Stomach (tissue), 8 donors: ENCODE measurements at regions not wholly inside any gene's neighbourhood (a gene's known extent, or its start where the extent isn't known, plus 50 kb on each side); places are given as distances from the start of the nearest gene placed in this dataset.

Experiments
- DNase-seq, 2 donors: peaks; one replicate each; pipeline versions ENCODE4 v3.0.0 to v3.0.0-alpha.2; 2013 to 2019
- H3K27ac ChIP-seq, 5 donors: fragments of 200-600 bp in 4 of 5; sonication (generic) in 4 of 5; one replicate each; pipeline ENCODE4 v1.5.1; 2013 to 2019; ENCODE audit warnings: mild to moderate bottlenecking in 1 of 5, moderate library complexity in 1 of 5
- H3K27me3 ChIP-seq, 3 donors: fragments of 200-600 bp; sonication (generic); one replicate each; pipeline ENCODE4 v1.5.1; 2017 to 2019; ENCODE audit warnings: mixed run types in 1 of 3
- H3K36me3 ChIP-seq, 4 donors: fragments of 200-600 bp; sonication (generic); 1 replicate in 3 of 4; 2 replicates in 1 of 4; pipeline ENCODE4 v1.5.1; 2016 to 2019
- H3K4me1 ChIP-seq, 4 donors: fragments of 200-600 bp; sonication (generic); one replicate each; pipeline ENCODE4 v1.5.1; 2016 to 2019
- H3K4me3 ChIP-seq, 4 donors: fragments of 200-600 bp; sonication (generic) in 3 of 4; one replicate each; pipeline ENCODE4 v1.5.1; 2016 to 2019; ENCODE audit warnings: mild to moderate bottlenecking in 1 of 4
- H3K9me3 ChIP-seq, 4 donors: fragments of 200-600 bp; sonication (generic); one replicate each; pipeline ENCODE4 v1.5.1; 2016 to 2019
- EP300 ChIP-seq: sonication (generic); formaldehyde crosslinking; IDR thresholded peaks from one replicate; pipeline ENCODE4 v1.6.1; 2017; ENCODE audit warnings: antibody characterized with exemption
- POLR2A ChIP-seq, 4 donors: fragments of 450-650 bp; IDR thresholded peaks; one replicate each; pipeline ENCODE4 v1.6.1; 2016; ENCODE audit warnings: antibody characterized with exemption in 4 of 4, control low read depth in 2 of 4, mild to moderate bottlenecking in 1 of 4, moderate library complexity in 1 of 4
- POLR2AphosphoS5 ChIP-seq, 3 donors: sonication (generic); formaldehyde crosslinking; IDR thresholded peaks; one replicate each; pipeline ENCODE4 v1.6.1; 2016; ENCODE audit warnings: antibody characterized with exemption in 3 of 3
- WGBS, 5 donors: extraction: QIAGEN DNeasy Blood & Tissue Kit in 3 of 5; methylation state at CpG; one replicate each; pipeline versions ENCODE4 v1.1.5 to v1.1.7; 2013 to 2018; 5-methylcytosine and 5-hydroxymethylcytosine counted together
- intact Hi-C: fragments of 100-400 bp; cut with DNase I; formaldehyde crosslinking; loops from one replicate; pipeline ENCODE4 v1.15.1; 2023; ENCODE audit warnings: low total_unique reads
- TF ChIP-seq, protein P1 (sequence below), 7 experiments: fragments of 450-650 bp in 4 of 7; fragments of 200-600 bp in 3 of 7; sonication (generic) in 3 of 7; IDR thresholded peaks; one replicate each; pipeline ENCODE4 v1.5.1; 2016 to 2019; ENCODE audit warnings: antibody characterized with exemption in 7 of 7, control low read depth in 2 of 7, mild to moderate bottlenecking in 1 of 7
- donor health status: healthy with polysubstance abuse.
- donor health status: Bipolar disorder and iron deficiency.
- donor health status: healthy.

DNA sequence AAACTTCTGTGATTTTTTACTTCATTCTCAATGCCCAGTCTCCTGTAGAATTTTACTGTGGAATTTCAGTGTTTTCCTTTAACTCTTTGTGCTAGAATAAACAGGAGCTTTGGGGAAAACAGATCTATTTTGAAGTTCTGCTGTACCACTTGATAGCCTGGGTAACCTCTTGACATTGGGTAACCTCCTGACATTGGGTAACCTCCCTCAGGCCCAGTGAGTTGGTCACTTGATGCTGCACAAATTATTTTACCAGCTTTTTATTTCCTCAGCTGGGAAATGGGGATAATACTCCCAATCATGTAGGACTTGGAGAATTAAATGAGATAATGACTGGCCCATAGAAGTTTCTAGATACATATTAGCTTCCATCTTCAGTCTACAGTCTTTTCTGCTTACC, 137.3 kb upstream of the TOP1 start:
- DNase-seq = no peak
- no peak overlapping the region for H3K27ac ChIP-seq
- TF ChIP-seq POLR2AphosphoS5 (IDR thresholded peaks at IDR 0.05) (no peak), POLR2A (IDR thresholded peaks at IDR 0.05) (no peak), EP300 (no peak)
- TF ChIP-seq, protein P1, sequence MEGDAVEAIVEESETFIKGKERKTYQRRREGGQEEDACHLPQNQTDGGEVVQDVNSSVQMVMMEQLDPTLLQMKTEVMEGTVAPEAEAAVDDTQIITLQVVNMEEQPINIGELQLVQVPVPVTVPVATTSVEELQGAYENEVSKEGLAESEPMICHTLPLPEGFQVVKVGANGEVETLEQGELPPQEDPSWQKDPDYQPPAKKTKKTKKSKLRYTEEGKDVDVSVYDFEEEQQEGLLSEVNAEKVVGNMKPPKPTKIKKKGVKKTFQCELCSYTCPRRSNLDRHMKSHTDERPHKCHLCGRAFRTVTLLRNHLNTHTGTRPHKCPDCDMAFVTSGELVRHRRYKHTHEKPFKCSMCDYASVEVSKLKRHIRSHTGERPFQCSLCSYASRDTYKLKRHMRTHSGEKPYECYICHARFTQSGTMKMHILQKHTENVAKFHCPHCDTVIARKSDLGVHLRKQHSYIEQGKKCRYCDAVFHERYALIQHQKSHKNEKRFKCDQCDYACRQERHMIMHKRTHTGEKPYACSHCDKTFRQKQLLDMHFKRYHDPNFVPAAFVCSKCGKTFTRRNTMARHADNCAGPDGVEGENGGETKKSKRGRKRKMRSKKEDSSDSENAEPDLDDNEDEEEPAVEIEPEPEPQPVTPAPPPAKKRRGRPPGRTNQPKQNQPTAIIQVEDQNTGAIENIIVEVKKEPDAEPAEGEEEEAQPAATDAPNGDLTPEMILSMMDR (IDR thresholded peaks at IDR 0.05) = no peak
- H3K36me3 ChIP-seq = no peaks in the 10 kb centered on the region
- no peaks in the 10 kb centered on the region for H3K4me1 ChIP-seq
- intact Hi-C loops = no loop called here
- peaks cover 0 to 10% (median 0%) of the 10 kb centered on the region in 3 donors for H3K27me3 ChIP-seq
- H3K4me3 ChIP-seq = no peak overlapping the region
- no peaks in the 10 kb centered on the region for H3K9me3 ChIP-seq

DNA sequence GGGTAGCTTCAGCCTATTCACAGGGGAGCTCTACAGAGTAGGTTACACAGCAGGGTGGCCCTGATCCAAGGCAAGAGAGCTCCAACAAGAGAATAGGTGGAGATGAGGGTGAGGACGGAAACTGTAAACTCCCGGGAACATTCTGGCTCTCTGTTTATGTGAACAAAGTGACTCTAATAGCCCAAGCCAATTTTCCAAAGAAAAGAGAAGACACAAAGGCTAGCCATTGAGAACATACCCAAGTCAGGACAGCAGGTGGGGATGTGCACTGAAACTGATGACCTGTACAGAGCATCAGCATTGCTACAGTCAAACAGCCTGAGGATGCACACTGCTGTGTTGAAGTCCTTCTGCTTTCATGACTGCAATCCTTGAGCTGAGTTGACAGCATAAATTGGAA, 136.0 kb upstream of the TOP1 start:
- intact Hi-C loops = no loop called here

DNA sequence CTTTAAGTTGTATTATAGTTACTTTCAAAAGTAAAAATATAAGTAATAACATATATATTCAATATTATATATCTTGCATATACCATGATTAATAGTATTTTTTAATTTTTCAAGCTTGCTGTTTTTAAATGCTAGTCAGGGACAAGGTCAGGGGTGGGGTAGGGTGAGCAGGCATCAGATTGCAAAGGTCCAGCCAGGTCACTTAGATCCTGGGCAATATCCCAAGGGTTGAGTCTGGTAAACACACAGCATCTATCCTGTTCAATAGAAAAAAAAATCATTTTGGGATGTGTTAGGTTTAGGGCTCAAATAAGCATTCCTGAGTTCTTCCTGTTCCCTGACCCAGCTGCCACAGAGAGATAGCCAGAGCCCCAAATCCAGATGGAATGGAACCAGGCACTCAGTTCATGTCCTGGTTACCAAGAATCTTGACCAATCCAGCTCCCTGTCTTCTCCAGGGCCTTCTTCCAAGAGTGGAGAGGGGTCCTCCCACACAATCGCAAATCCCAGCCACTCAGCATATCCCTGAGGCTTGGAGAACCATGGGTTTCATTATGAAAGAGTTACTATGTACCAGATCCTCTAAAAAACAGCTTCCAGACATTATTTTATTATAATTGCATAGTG, 134.9 kb upstream of the TOP1 start:
- Histone ChIP-seq H3K4me1 (no peaks in the 10 kb centered on the region), H3K9me3 (no peaks in the 10 kb centered on the region), H3K27ac (no peak overlapping the region), H3K36me3 (no peaks in the 10 kb centered on the region), H3K27me3 (no peaks in the 10 kb centered on the region), H3K4me3 (no peak overlapping the region)
- DNase-seq = no peak
- no peak for TF ChIP-seq EP300
- TF ChIP-seq POLR2A (IDR thresholded peaks at IDR 0.05) = no peak
- TF ChIP-seq, protein P1 (IDR thresholded peaks at IDR 0.05) = no peak
- TF ChIP-seq POLR2AphosphoS5 (IDR thresholded peaks at IDR 0.05) = no peak
- intact Hi-C loops = no loop called here
- 71 to 91% (median 85%) methylated on average over 1 of the region's 1 CpG for WGBS, 5 donors

More for the DNA sequence above, 136.0 kb upstream of the TOP1 start:
- Histone ChIP-seq H3K4me3 (no peak overlapping the region), H3K4me1 (no peaks in the 10 kb centered on the region), H3K36me3 (no peaks in the 10 kb centered on the region), H3K27me3 (peaks cover 0 to under 1% (median 0%) of the 10 kb centered on the region in 3 donors), H3K9me3 (no peaks in the 10 kb centered on the region), H3K27ac (no peak overlapping the region)
- no peak for TF ChIP-seq EP300
- TF ChIP-seq, protein P1 (IDR thresholded peaks at IDR 0.05) = no peak
- TF ChIP-seq POLR2AphosphoS5 (IDR thresholded peaks at IDR 0.05) = no peak
- no peak for TF ChIP-seq POLR2A (IDR thresholded peaks at IDR 0.05)
- no peak for DNase-seq
- 52 to 83% (median 68%) methylated on average over 2 of the region's 2 CpGs for WGBS, 5 donors

DNA sequence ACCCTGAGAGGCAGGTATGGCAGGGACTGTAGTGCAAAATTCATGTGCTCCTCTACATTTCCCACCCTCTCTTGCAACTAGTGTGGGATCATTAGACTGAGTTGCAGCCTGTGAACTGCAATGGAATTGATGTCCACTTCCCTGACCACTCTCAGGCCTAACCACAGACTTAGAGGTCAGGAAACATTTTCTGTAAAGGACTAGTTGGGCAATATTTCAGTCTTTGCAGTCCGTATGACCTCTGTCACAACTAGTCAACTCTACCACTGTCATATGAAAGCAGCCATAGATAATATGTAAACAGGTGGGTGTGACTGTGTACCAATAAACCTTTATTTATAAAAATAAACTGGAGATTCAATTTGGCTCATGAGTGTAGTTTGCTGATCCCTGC, 134.4 kb upstream of the TOP1 start:
- Histone ChIP-seq H3K4me3 (no peak overlapping the region), H3K9me3 (no peaks in the 10 kb centered on the region), H3K36me3 (no peaks in the 10 kb centered on the region), H3K4me1 (no peaks in the 10 kb centered on the region), H3K27ac (no peak overlapping the region), H3K27me3 (no peaks in the 10 kb centered on the region)
- TF ChIP-seq, protein P1 (IDR thresholded peaks at IDR 0.05) = no peak
- no peak for TF ChIP-seq EP300
- TF ChIP-seq POLR2A (IDR thresholded peaks at IDR 0.05) = no peak
- no peak for TF ChIP-seq POLR2AphosphoS5 (IDR thresholded peaks at IDR 0.05)
- DNase-seq = no peak
- WGBS, 5 donors = 46 to 95% (median 90%) methylated on average over 1 of the region's 1 CpG
- intact Hi-C loops = no loop called here
